ENCODE measurements at regions not wholly inside any gene's neighbourhood (a gene's known extent, or its start where the extent isn't known, plus 50 kb on each side); places are given as distances from the start of the nearest gene placed in this dataset.

DNA sequence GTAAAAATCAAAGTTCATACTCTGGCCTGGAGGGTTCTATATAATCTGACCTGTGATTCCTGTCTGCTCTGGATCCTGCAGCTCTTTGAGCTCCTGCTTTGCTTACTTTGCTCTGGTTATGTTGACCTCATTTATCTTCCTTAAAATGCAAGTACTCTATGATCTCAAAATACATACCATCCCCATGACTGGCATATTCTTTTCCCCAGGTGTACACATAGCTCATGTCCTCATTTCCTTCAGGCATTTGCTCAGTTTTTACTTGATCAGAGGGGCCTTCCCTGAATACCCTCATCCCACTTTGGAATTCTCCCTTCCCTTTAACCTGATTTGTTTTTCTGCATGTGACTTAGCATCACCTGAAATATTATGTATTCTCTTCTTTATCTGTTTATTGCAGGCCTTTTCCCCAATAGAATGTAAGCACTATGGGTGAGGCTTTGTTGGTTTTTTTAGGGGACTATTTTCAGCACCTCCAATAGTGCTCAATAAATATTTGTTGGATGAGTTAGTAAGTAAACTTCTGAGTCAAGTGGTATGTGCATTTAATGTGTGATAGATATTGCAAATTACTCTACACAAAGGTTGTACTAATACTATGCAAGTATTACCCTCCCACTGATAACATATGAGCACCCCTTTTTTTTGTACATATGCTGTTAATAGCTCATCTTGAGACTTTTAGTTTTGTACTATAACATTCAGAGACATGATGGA is 211.5 kb downstream of the NMUR2 start:
- Histone ChIP-seq H3K79me2 (ENCODE audit: control insufficient read depth, insufficient read depth, low read length) (no peaks in the 10 kb centered on the region), H3K4me1 (ENCODE audit: control insufficient read depth, extremely low read depth, insufficient read depth, low read length) (no peaks in the 10 kb centered on the region), H3K9me3 (ENCODE audit: control insufficient read depth, insufficient read depth, low read depth, low read length) (no peaks in the 10 kb centered on the region), H2AFZ (ENCODE audit: low read length) (no peak overlapping the region), H3K9ac (ENCODE audit: insufficient read depth, low read length) (no peak overlapping the region), H4K20me1 (ENCODE audit: control insufficient read depth, extremely low read depth, insufficient read depth, low read length) (no peaks in the 10 kb centered on the region), H3K27me3 (ENCODE audit: control insufficient read depth, insufficient read depth, low read length) (no peaks in the 10 kb centered on the region), H3K36me3 (ENCODE audit: control insufficient read depth, insufficient read depth, low read length) (no peaks in the 10 kb centered on the region), H3K4me2 (ENCODE audit: extremely low read depth, insufficient read depth, low read length) (no peak overlapping the region), H3K27ac (ENCODE audit: insufficient read depth, low read length) (no peak overlapping the region), H3K4me3 (replicated peaks in 1 of 4; ENCODE audit: control extremely low read depth in 1 of 4, insufficient read depth in 1 of 4, low read depth in 3 of 4, low read length in 4 of 4) (no peak overlapping the region)
- DNase-seq (ENCODE audit: low read depth in 2 of 2): no peak
- TF ChIP-seq, protein P1, sequence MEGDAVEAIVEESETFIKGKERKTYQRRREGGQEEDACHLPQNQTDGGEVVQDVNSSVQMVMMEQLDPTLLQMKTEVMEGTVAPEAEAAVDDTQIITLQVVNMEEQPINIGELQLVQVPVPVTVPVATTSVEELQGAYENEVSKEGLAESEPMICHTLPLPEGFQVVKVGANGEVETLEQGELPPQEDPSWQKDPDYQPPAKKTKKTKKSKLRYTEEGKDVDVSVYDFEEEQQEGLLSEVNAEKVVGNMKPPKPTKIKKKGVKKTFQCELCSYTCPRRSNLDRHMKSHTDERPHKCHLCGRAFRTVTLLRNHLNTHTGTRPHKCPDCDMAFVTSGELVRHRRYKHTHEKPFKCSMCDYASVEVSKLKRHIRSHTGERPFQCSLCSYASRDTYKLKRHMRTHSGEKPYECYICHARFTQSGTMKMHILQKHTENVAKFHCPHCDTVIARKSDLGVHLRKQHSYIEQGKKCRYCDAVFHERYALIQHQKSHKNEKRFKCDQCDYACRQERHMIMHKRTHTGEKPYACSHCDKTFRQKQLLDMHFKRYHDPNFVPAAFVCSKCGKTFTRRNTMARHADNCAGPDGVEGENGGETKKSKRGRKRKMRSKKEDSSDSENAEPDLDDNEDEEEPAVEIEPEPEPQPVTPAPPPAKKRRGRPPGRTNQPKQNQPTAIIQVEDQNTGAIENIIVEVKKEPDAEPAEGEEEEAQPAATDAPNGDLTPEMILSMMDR (conservative IDR thresholded peaks at IDR 0.05 in 1 of 2, IDR thresholded peaks at IDR 0.05 in 1 of 2; ENCODE audit: low read depth in 1 of 2, low read length in 2 of 2): no peak
- no peak for TF ChIP-seq EZH2 (IDR thresholded peaks at IDR 0.05; ENCODE audit: low read length, missing control alignments)

DNA sequence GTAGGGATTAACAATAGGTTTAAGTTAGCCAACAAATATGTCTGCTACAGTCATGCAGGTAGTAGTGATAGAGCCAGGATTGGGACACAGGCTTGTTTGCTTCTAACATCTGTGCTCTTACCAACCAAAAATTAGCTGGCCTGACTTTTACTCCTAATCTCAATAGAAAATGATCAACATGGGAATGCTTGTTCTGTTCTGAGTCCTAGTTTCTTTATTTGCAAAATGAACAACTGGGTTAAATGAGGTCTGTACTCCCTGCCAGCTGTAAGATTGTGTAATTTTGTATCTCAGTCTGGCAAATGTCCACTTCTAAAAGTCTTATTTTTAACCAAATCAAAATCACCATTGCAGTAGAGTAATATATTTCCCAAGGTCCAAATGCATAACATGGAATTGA is 216.8 kb downstream of the NMUR2 start:
- no peaks in the 10 kb centered on the region for H3K27me3 ChIP-seq (ENCODE audit: control insufficient read depth, insufficient read depth, low read length)
- no peak overlapping the region for H3K9ac ChIP-seq (ENCODE audit: insufficient read depth, low read length)
- TF ChIP-seq, protein P1 (conservative IDR thresholded peaks at IDR 0.05 in 1 of 2, IDR thresholded peaks at IDR 0.05 in 1 of 2; ENCODE audit: low read depth in 1 of 2, low read length in 2 of 2): no peak
- no peak for TF ChIP-seq EZH2 (IDR thresholded peaks at IDR 0.05; ENCODE audit: low read length, missing control alignments)
- H3K27ac ChIP-seq (ENCODE audit: insufficient read depth, low read length): no peak overlapping the region
- H2AFZ ChIP-seq (ENCODE audit: low read length): no peak overlapping the region
- no peaks in the 10 kb centered on the region for H3K79me2 ChIP-seq (ENCODE audit: control insufficient read depth, insufficient read depth, low read length)
- H4K20me1 ChIP-seq (ENCODE audit: control insufficient read depth, extremely low read depth, insufficient read depth, low read length): no peaks in the 10 kb centered on the region
- H3K4me2 ChIP-seq (ENCODE audit: extremely low read depth, insufficient read depth, low read length): no peak overlapping the region
- H3K9me3 ChIP-seq (ENCODE audit: control insufficient read depth, insufficient read depth, low read depth, low read length): no peaks in the 10 kb centered on the region
- no peaks in the 10 kb centered on the region for H3K36me3 ChIP-seq (ENCODE audit: control insufficient read depth, insufficient read depth, low read length)
- H3K4me1 ChIP-seq (ENCODE audit: control insufficient read depth, extremely low read depth, insufficient read depth, low read length): no peaks in the 10 kb centered on the region
- H3K4me3 ChIP-seq (replicated peaks in 1 of 4; ENCODE audit: control extremely low read depth in 1 of 4, insufficient read depth in 1 of 4, low read depth in 3 of 4, low read length in 4 of 4): no peak overlapping the region
- no peak for DNase-seq (ENCODE audit: low read depth in 2 of 2)

DNA sequence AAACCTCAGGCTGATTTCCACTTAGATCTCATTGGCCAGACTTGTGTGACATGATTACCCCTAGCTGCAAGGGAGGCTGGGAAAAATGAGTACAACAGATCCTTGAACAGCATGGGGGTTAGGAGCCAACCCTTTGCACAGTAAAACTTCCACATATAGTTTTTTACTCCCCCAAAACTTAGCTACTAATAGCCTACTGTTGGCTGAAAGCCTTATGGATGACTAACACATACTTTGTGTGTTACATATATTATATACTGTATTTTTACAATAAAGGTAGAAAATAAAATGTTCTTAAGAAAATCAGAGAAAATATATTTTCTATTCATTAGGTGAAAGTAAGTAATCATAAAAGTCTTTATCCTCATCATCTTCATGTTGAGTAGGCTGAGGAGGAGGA is 217.4 kb downstream of the NMUR2 start:
- DNase-seq (ENCODE audit: low read depth in 2 of 2): no peak
- Histone ChIP-seq H3K9me3 (ENCODE audit: control insufficient read depth, insufficient read depth, low read depth, low read length) (no peaks in the 10 kb centered on the region), H3K27ac (ENCODE audit: insufficient read depth, low read length) (no peak overlapping the region), H2AFZ (ENCODE audit: low read length) (no peak overlapping the region), H3K4me3 (replicated peaks in 1 of 4; ENCODE audit: control extremely low read depth in 1 of 4, insufficient read depth in 1 of 4, low read depth in 3 of 4, low read length in 4 of 4) (no peak overlapping the region), H4K20me1 (ENCODE audit: control insufficient read depth, extremely low read depth, insufficient read depth, low read length) (no peaks in the 10 kb centered on the region), H3K36me3 (ENCODE audit: control insufficient read depth, insufficient read depth, low read length) (no peaks in the 10 kb centered on the region), H3K79me2 (ENCODE audit: control insufficient read depth, insufficient read depth, low read length) (no peaks in the 10 kb centered on the region), H3K27me3 (ENCODE audit: control insufficient read depth, insufficient read depth, low read length) (no peaks in the 10 kb centered on the region), H3K9ac (ENCODE audit: insufficient read depth, low read length) (no peak overlapping the region), H3K4me2 (ENCODE audit: extremely low read depth, insufficient read depth, low read length) (no peak overlapping the region), H3K4me1 (ENCODE audit: control insufficient read depth, extremely low read depth, insufficient read depth, low read length) (no peaks in the 10 kb centered on the region)
- no peak for TF ChIP-seq EZH2 (IDR thresholded peaks at IDR 0.05; ENCODE audit: low read length, missing control alignments)
- TF ChIP-seq, protein P1 (conservative IDR thresholded peaks at IDR 0.05 in 1 of 2, IDR thresholded peaks at IDR 0.05 in 1 of 2; ENCODE audit: low read depth in 1 of 2, low read length in 2 of 2): no peak

All from fibroblast of lung (primary cell).